DMS 273 (cell line): ENCODE measurements at regions not wholly inside any gene's neighbourhood (a gene's known extent, or its start where the extent isn't known, plus 50 kb on each side); places are given as distances from the start of the nearest gene placed in this dataset.

Experiments
- DNase-seq: peaks from one replicate; lab custom pipeline; 2025; ENCODE audit not compliant: unreplicated experiment; lab: John Stamatoyannopoulos, UW

DNA sequence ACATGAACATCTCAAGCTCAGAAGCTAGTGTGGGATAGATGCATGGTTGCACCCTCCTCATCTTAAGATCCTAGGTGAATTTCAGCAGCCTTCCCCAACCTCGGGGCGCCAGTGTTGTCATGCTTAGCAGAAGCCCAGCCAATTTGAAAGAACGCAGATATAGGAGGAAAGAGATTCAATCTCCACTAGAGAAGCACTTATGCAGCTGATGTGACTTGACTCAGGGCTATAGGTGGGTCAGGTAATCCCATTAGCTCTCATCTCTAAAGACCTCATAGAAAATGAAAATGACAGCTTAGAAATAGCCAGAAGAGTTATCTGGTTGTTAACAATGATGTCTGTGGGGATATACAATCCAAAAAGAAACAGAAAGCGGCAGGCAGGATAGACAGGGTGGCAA, 310.5 kb downstream of the GPAM start:
- no peak for DNase-seq

- no peak for DNase-seq
Measured at GRCh38 chr10:111873621-111874135, 309.9 kb downstream of the GPAM start.

DNA sequence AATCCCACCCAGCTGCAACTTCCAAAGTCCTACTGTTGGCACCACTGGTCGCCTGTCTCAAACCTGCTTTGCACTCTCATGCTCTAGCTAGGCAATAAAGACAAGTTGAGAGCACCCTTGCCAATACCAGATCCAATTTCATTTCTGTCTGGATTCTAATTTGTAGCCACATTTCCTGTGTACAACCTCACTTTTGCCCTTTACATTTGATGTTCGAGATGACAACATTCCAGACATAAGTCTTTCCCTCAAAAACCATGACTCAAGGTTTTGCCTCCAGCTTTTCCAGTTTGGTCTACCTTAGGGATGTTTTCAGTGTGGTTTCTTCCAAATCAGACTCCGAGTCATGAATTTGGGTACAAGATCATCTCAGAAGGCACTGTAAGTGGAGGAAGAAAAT, 309.0 kb downstream of the GPAM start:
- no peak for DNase-seq

DNA sequence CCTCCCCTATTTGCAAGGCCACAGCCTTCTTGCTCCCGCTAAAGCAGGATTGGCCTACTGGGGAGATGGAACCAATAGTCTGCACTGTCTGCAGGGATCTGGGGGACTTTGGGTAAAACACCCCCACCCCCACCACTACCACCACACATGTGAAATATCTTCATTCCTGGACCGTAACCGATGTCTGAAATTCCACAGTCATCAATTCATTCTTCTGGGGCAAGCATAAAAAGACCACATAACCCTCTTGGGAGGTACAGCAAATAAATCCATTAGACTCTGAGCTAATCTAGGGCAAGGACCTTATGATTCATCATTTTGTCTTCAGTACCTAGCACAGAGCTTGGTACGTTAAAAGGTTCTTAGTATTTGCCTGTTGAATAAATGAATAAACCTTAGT, 307.8 kb downstream of the GPAM start:
- no peak for DNase-seq

- DNase-seq = no peak
Measured at GRCh38 chr10:111877258-111877657, 306.3 kb downstream of the GPAM start.

GRCh38 chr10:111879969-111880368, 303.6 kb downstream of the GPAM start:
- no peak for DNase-seq

DNA sequence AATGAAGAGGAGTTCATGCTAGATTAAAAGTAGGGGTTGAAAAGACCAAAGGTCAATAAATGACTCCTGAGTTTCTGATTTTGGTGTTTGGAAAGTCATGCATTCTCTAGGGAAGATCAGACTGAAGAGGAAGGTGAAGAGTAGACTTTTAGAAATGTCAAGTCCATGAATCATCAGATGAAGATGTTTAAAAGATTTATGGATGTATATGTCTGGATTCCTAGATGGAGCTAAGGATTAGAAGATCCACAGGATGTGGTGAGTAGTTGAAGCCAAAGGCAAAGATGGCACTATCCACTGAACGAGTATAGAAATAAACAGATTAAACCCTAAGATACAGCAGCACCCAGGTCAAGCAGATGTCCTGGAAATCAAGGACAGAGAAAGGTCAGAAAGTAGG, 298.5 kb downstream of the GPAM start:
- DNase-seq = no peak

GRCh38 chr10:111885919-111886318, 297.6 kb downstream of the GPAM start:
- DNase-seq = no peak

DNA sequence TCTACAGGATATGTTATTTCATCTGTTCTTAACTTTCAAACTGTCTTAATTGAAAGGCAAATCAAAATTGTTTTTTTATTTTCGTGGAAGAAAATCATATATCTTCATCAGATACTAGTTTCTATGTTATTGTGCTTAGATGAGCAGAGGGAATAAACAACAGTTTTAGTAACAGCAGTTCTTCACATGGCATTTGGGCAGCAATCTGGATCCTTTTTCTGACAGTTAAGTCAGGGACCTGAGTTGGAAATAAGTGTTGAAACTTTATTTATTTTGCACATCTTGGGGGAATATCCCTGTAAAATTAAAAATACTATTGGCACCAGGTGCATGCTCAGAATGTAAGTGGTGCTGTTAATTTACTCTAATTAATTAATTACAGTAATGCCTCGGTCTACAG, 296.3 kb downstream of the GPAM start:
- DNase-seq = no peak

GRCh38 chr10:111890046-111890445, 293.5 kb downstream of the GPAM start:
- DNase-seq = no peak

GRCh38 chr10:111916011-111916410, 267.6 kb downstream of the GPAM start:
- no peak for DNase-seq

DNA sequence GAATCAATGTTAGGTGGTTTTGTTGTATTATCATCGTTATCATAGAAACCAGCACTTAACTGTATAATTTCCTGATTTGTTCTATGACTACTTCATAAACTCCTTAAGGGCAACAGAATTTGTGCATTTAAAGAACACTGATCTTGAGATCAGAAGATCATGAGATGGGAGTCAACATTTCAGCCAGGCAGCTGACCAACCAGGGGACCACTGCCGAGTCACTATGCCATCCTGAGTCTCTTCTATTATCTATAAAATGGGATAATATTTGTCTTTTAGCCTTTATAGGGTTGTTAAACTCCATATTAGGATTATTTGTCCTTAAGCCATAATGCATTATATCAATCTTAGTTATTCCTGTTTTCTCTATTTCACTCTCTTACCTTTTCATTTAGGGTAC, 261.7 kb downstream of the GPAM start:
- no peak for DNase-seq

DNA sequence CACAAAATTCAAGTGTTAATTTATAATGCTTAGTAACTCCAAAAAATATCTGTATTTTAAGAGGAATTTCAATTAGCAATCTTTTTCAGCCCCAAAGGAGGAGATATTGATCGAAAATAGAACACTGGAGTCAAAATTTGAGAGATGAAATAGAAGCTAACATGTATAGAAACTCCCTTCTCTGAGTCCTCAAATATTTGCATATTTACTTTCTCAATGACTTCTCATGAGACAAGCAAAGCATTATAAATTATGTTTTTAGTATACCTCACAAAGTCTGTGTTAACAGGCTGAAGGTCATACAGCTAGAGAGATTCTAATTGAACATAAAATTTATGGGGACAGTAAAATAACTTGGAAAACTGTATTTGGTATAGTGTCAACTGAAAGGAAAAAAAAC, 260.5 kb downstream of the GPAM start:
- DNase-seq = no peak

GRCh38 chr10:111926286-111926685, 257.3 kb downstream of the GPAM start:
- DNase-seq = no peak

DNA sequence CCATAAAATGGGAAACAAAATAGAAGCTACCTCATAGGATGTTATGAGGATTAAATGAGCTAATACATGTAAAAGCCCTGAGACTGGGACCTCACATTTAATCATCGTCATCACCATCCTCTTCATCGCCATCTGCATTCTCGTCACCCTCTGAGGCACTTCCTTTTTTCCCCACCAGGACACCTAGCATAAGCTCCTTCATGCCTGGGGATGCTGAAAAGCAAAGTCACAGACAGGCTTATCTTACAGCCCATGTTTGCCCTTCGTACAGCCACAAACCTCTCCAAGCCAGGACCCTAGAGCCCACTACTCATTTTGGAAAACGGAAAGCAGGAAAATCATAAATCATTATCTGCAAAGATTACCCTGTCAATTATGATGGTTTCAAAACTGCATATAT, 249.6 kb downstream of the GPAM start:
- no peak for DNase-seq

DNA sequence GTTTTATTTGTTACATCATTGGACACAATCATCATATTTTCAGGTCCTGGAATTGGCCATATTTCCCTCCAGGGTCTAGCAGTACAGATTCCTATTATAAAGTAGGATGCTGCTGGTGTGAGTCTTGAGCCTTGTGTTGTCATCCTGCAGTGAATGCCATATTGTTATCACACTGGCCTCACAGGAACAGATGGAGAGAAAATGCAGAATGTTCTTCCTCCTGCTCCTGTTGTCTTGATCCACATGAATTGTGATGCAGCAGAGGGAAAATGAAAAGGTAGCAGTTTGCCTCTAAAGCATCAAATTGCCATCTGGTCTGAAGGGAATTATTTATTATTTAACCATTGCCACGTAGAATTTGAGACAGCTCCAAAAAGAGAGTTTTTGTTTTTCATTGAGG, 248.6 kb downstream of the GPAM start:
- DNase-seq = no peak

DNA sequence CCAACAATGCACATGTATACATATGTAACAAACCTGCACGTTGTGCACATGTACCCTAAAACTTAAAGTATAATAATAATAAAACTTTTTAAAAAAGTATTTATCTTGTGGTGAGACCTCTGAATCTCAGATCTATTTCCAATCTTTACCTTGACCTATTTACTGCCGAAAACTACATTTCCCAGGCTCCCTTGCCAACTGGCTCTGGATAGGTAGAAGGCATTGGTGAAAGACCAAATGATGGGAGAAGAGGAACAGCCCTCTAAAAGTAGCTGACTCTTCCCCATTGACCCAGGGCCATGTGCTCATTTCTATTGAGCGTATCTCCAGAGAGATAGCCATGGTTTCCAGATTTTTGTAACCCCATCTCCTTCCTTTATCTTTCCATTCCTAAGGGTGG, 247.4 kb downstream of the GPAM start:
- no peak for DNase-seq

GRCh38 chr10:111944331-111944730, 239.2 kb downstream of the GPAM start:
- DNase-seq = no peak

GRCh38 chr10:111953949-111954348, 229.6 kb downstream of the GPAM start:
- DNase-seq = no peak

- DNase-seq = no peak
Measured at GRCh38 chr10:111954386-111954785, 229.2 kb downstream of the GPAM start.

DNA sequence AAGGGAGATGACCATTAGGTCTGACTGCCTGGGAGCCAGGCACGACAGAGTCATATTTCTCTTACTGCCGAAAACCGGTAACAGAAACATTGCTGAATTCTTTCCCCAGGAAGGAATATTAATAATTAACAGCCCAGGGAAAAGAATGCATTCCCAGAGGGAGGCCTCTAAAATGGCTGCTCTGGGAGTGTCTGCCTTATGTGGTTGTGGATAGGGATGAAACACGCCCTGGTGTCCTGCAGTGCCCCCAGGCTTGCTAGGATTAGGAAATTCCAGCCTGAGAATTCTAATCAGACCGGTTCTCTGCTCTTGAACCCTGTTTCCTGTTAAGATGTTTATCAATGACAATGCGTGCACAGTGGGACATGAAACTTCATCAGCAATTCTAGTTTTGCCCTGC, 226.7 kb downstream of the GPAM start:
- no peak for DNase-seq

- no peak for DNase-seq
Measured at GRCh38 chr10:111962951-111963350, 220.6 kb downstream of the GPAM start.

GRCh38 chr10:111967116-111967515, 216.4 kb downstream of the GPAM start:
- DNase-seq = no peak

DNA sequence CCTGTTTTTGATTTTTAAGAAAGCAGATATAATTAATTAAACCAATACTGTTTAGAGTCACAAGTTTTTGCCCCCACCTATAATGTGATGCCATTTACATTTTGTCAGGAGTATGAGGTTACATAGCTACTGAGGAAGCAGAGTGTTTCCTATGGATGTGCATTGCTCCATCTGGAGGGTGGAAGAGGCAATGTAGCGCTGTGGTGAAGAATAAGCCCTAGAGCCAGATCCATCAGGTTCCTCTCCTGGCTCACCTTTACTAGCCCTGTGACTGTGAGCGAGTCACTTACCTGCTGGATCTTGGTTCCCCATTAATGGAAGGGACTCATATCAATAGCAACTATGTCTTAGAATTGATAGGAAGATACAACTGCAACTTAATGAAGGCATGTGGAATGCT, 216.0 kb downstream of the GPAM start:
- DNase-seq = no peak
